IMR-90 (cell line): ENCODE measurements at regions not wholly inside any gene's neighbourhood (a gene's known extent, or its start where the extent isn't known, plus 50 kb on each side); places are given as distances from the start of the nearest gene placed in this dataset.

Source experiments
- ATAC-seq: fragments of 200-7000 bp; cut with Tn5 transposase; 2 replicates; pipeline ENCODE4 v1.9.1; 2020; ENCODE audit warnings: low read depth, mild to moderate bottlenecking, moderate library complexity
- BruUV-seq: library from RNA; stranded (reverse); fragments of 400-500 nt; replicated peaks from 2 replicates; lab custom pipeline; 2021; lab: Mats Ljungman, UMichigan
- CTCF ChIA-PET: fragments of 300-600 bp; formaldehyde crosslinking; extraction: SDS; loops from one replicate; lab custom pipeline; 2021; ENCODE audit warnings: antibody characterized with exemption; lab: Yijun Ruan, JAX
- POLR2A ChIA-PET: fragments of 300-600 bp; sonication (Branson Sonifier 250); formaldehyde crosslinking; loops from one replicate; lab custom pipeline; 2022; ENCODE audit warnings: antibody characterized with exemption; ENCODE audit not compliant: unreplicated experiment; lab: Charles Lee
- DNase-seq: peaks from one replicate; pipeline ENCODE4 v3.0.0; 2013
- H2AFZ ChIP-seq: replicated peaks from 2 replicates; pipeline ENCODE3; 2013; ENCODE audit warnings: low read length, mild to moderate bottlenecking; ENCODE audit not compliant: poor library complexity
- H2AK5ac ChIP-seq: 2 replicates; pipeline ENCODE4 v1.6.1; 2013; ENCODE audit warnings: low read depth, low read length, inconsistent platforms
- H2AK9ac ChIP-seq: replicated peaks from 2 replicates; pipeline ENCODE3; 2013; ENCODE audit warnings: mild to moderate bottlenecking, low read depth, low read length, moderate library complexity; ENCODE audit not compliant: poor library complexity
- H2BK120ac ChIP-seq: 2 replicates; pipeline ENCODE4 v1.6.1; 2013; ENCODE audit warnings: low read depth, low read length, inconsistent platforms
- H2BK15ac ChIP-seq: 3 replicates; pipeline ENCODE4 v1.6.1; 2013; ENCODE audit warnings: low read depth, low read length, inconsistent platforms
- H2BK20ac ChIP-seq: 2 replicates; pipeline ENCODE4 v1.6.1; 2013; ENCODE audit warnings: low read depth, mild to moderate bottlenecking, inconsistent platforms, low read length, moderate library complexity
- H2BK5ac ChIP-seq: 2 replicates; pipeline ENCODE4 v1.6.1; 2013; ENCODE audit warnings: mild to moderate bottlenecking, low read depth, low read length, inconsistent platforms; ENCODE audit not compliant: poor library complexity, severe bottlenecking
- H3K14ac ChIP-seq: replicated peaks from 2 replicates; pipeline ENCODE4 v1.6.1; 2013; ENCODE audit warnings: low read depth, low read length, inconsistent platforms
- H3K18ac ChIP-seq: 2 replicates; pipeline ENCODE4 v1.6.1; 2013; ENCODE audit warnings: low read depth, low read length, control low read depth
- H3K23ac ChIP-seq: 2 replicates; pipeline ENCODE4 v1.6.1; 2013; ENCODE audit warnings: low read depth, low read length, inconsistent platforms
- H3K27ac ChIP-seq: 2 replicates; pipeline ENCODE4 v1.5.1; 2013; ENCODE audit warnings: mild to moderate bottlenecking, control low read depth, low read length; ENCODE audit not compliant: insufficient read depth
- H3K27me3 ChIP-seq: 2 replicates; pipeline ENCODE4 v1.6.1; 2013; ENCODE audit warnings: low read length; ENCODE audit not compliant: control insufficient read depth, insufficient read depth
- H3K36me3 ChIP-seq: 2 replicates; pipeline ENCODE4 v1.6.1; 2013; ENCODE audit warnings: low read length, mixed read lengths; ENCODE audit not compliant: control insufficient read depth, insufficient read depth
- H3K4ac ChIP-seq: 2 replicates; pipeline ENCODE4 v1.6.1; 2013; ENCODE audit warnings: low read depth, low read length, inconsistent platforms
- H3K4me1 ChIP-seq: 2 replicates; pipeline ENCODE4 v1.6.1; 2013; ENCODE audit warnings: low read length, mixed read lengths; ENCODE audit not compliant: control insufficient read depth, insufficient read depth
- H3K4me2 ChIP-seq: 2 replicates; pipeline ENCODE4 v1.6.1; 2013; ENCODE audit warnings: low read depth, mild to moderate bottlenecking, control low read depth, low read length, moderate library complexity
- H3K4me3 ChIP-seq: 2 replicates; pipeline ENCODE4 v1.5.1; 2013; ENCODE audit warnings: low read depth, mild to moderate bottlenecking, control low read depth, low read length, moderate library complexity; ENCODE audit not compliant: insufficient read depth
- H3K56ac ChIP-seq: 2 replicates; pipeline ENCODE4 v1.6.1; 2013; ENCODE audit warnings: low read length, inconsistent platforms; ENCODE audit not compliant: insufficient read depth; ENCODE audit errors: extremely low read depth
- H3K79me1 ChIP-seq, 2 experiments: 2 replicates each; pipeline ENCODE4 v1.6.1; 2013; ENCODE audit warnings: low read length in 2 of 2, inconsistent platforms in 1 of 2, low read depth in 1 of 2
- H3K9ac ChIP-seq: 2 replicates; pipeline ENCODE4 v1.6.1; 2013; ENCODE audit warnings: low read depth, low read length, control low read depth
- H3K9me1 ChIP-seq: 2 replicates; pipeline ENCODE4 v1.6.1; 2013; ENCODE audit warnings: low read length, inconsistent platforms; ENCODE audit not compliant: insufficient read depth
- H3K9me3 ChIP-seq: 2 replicates; pipeline ENCODE4 v1.6.1; 2013; ENCODE audit warnings: low read length; ENCODE audit not compliant: control insufficient read depth, insufficient read depth
- H4K20me1 ChIP-seq: 2 replicates; pipeline ENCODE4 v1.6.1; 2013; ENCODE audit warnings: low read length, inconsistent platforms; ENCODE audit not compliant: insufficient read depth
- H4K5ac ChIP-seq: 2 replicates; pipeline ENCODE4 v1.6.1; 2013; ENCODE audit warnings: mild to moderate bottlenecking, low read depth, low read length, control low read depth
- H4K8ac ChIP-seq, 2 experiments: 2 replicates each; pipeline ENCODE4 v1.6.1; 2013; ENCODE audit warnings: low read depth in 2 of 2, low read length in 2 of 2, control low read depth in 1 of 2, inconsistent platforms in 1 of 2
- H4K91ac ChIP-seq: 2 replicates; pipeline ENCODE4 v1.6.1; 2013; ENCODE audit warnings: low read depth, low read length, inconsistent platforms; ENCODE audit not compliant: insufficient read depth
- BHLHE40 ChIP-seq: fragments of 150-350 bp; IDR thresholded peaks from 2 replicates; pipeline ENCODE4 v1.6.1; 2016; ENCODE audit warnings: mild to moderate bottlenecking, low read depth, low read length
- CEBPB ChIP-seq: IDR thresholded peaks from 2 replicates; pipeline ENCODE4 v1.6.1; 2012; ENCODE audit warnings: low read depth, low read length, improper control_type of control experiment
- CHD1 ChIP-seq: IDR thresholded peaks from 2 replicates; pipeline ENCODE4 v1.6.1; 2012; ENCODE audit warnings: low read depth, low read length, improper control_type of control experiment
- CTCF ChIP-seq: conservative IDR thresholded peaks from 2 replicates; pipeline ENCODE4 v1.5.1; 2012; ENCODE audit warnings: mild to moderate bottlenecking, low read depth, low read length, improper control_type of control experiment
- ELK1 ChIP-seq: fragments of 150-350 bp; IDR thresholded peaks from 2 replicates; pipeline ENCODE4 v1.6.1; 2016; ENCODE audit warnings: low read depth, mild to moderate bottlenecking, low read length, moderate library complexity, borderline replicate concordance
- FOS ChIP-seq: fragments of 150-350 bp; IDR thresholded peaks from 2 replicates; pipeline ENCODE4 v1.6.1; 2016; ENCODE audit warnings: low read depth, low read length
- MAFK ChIP-seq: IDR thresholded peaks from 2 replicates; pipeline ENCODE4 v1.6.1; 2012; ENCODE audit warnings: low read depth, low read length, improper control_type of control experiment
- MAZ ChIP-seq: IDR thresholded peaks from 2 replicates; pipeline ENCODE4 v1.6.1; 2012; ENCODE audit warnings: low read depth, mild to moderate bottlenecking, low read length, improper control_type of control experiment, moderate library complexity, borderline replicate concordance
- MXI1 ChIP-seq: IDR thresholded peaks from 2 replicates; pipeline ENCODE4 v1.6.1; 2012; ENCODE audit warnings: low read depth, mild to moderate bottlenecking, low read length, moderate library complexity, borderline replicate concordance
- NFE2L2 ChIP-seq: fragments of 150-350 bp; IDR thresholded peaks from 2 replicates; pipeline ENCODE4 v1.6.1; 2016; ENCODE audit warnings: low read depth, mild to moderate bottlenecking, low read length
- POLR2A ChIP-seq: IDR thresholded peaks from 2 replicates; pipeline ENCODE4 v1.6.1; 2012; ENCODE audit warnings: mild to moderate bottlenecking, low read depth, low read length
- RAD21 ChIP-seq: IDR thresholded peaks from 2 replicates; pipeline ENCODE4 v1.6.1; 2012; ENCODE audit warnings: low read length, improper control_type of control experiment
- RFX5 ChIP-seq: IDR thresholded peaks from 2 replicates; pipeline ENCODE4 v1.8.0; 2012; ENCODE audit warnings: low read depth, mild to moderate bottlenecking, low read length, moderate library complexity
- SMC3 ChIP-seq: fragments of 150-350 bp; IDR thresholded peaks from 2 replicates; pipeline ENCODE4 v1.6.1; 2016; ENCODE audit warnings: low read depth, mild to moderate bottlenecking, antibody characterized with exemption, low read length, moderate library complexity
- USF2 ChIP-seq: fragments of 150-350 bp; IDR thresholded peaks from 2 replicates; pipeline ENCODE4 v1.6.1; 2017; ENCODE audit warnings: mild to moderate bottlenecking, antibody characterized with exemption, low read length, low read depth
- WGBS, 2 experiments: methylation state at CpG; one replicate each; pipeline versions ENCODE4 v1.1.5 to v1.1.7; 2013; ENCODE audit warnings: missing lambda C conversion rate in 2 of 2; ENCODE audit not compliant: insufficient read length in 1 of 2; ENCODE audit errors: extremely low coverage in 2 of 2; 5-methylcytosine and 5-hydroxymethylcytosine counted together
- dilution Hi-C: fragments of 300-500 bp; cut with HindIII; formaldehyde crosslinking; loops from one replicate; pipeline ENCODE4 v1.14.3; 2018; ENCODE audit warnings: low sequenced_read_pairs; ENCODE audit not compliant: unreplicated experiment
- in situ Hi-C: fragments of 300-500 bp; cut with MboI; formaldehyde crosslinking; loops from 3 replicates; pipeline ENCODE4 v1.14.3; 2019; ENCODE audit warnings: low sequenced_read_pairs, inconsistent platforms, mixed read lengths
- intact Hi-C: fragments of 100-400 bp; cut with micrococcal nuclease; formaldehyde crosslinking; loops from 2 replicates; pipeline ENCODE4 v1.10.0; 2022

GRCh38 chr6:84416043-84416657 is 188.7 kb upstream of the CEP162 start:
- Histone ChIP-seq H2BK20ac (no peak overlapping the region), H3K36me3 (no peaks in the 10 kb centered on the region), H3K23ac (no peak overlapping the region), H3K9me3 (no peaks in the 10 kb centered on the region), H4K20me1 (no peaks in the 10 kb centered on the region), H2BK5ac (no peak overlapping the region), H3K4me2 (no peak overlapping the region), H2BK15ac (no peak overlapping the region), H2AK9ac (no peak overlapping the region), H3K56ac (no peak overlapping the region), H2AFZ (no peak overlapping the region), H3K9me1 (no peaks in the 10 kb centered on the region), H4K8ac (no peak overlapping the region), H3K4ac (no peak overlapping the region), H3K27ac (no peak overlapping the region), H4K91ac (no peak overlapping the region), H3K14ac (no peak overlapping the region), H3K27me3 (peaks cover 3% of the 10 kb centered on the region; the same call in 1 of the 2 replicates), H3K79me1 (no peaks in the 10 kb centered on the region), H2BK120ac (no peak overlapping the region), H2AK5ac (no peak overlapping the region), H4K5ac (no peak overlapping the region), H3K18ac (no peak overlapping the region), H3K9ac (no peak overlapping the region), H3K4me3 (no peak overlapping the region), H3K4me1 (no peaks in the 10 kb centered on the region)
- no peak for DNase-seq
- intact Hi-C loops, result no loop called here
- WGBS, 2 experiments, result no CpG with 5 or more reads among the region's 2 CpGs
- in situ Hi-C loops, result no loop called here
- ChIA-PET CTCF (no interaction called here), POLR2A (no interaction called here)
- TF ChIP-seq FOS (no peak), CTCF (no peak), RFX5 (no peak), USF2 (no peak), BHLHE40 (no peak), MXI1 (no peak), POLR2A (no peak), NFE2L2 (no peak), ELK1 (no peak), MAFK (no peak), CEBPB (no peak), SMC3 (no peak), RAD21 (no peak), CHD1 (no peak), MAZ (no peak)
- BruUV-seq, result no TSS peak
- dilution Hi-C loops, result no loop called here
- ATAC-seq, result no peak
